Cardiac fibroblast (primary cell): ENCODE measurements at regions not wholly inside any gene's neighbourhood (a gene's known extent, or its start where the extent isn't known, plus 50 kb on each side); places are given as distances from the start of the nearest gene placed in this dataset.

Experiments used
- DNase-seq, 2 donors: peaks; one replicate each; pipeline versions ENCODE4 v3.0.0 to v3.0.0-alpha.2; 2010; ENCODE audit warnings: low read depth in 2 of 2
- H3K4me3 ChIP-seq, 2 donors: replicated peaks in 1 of 2; 1 replicate in 1 of 2; 2 replicates in 1 of 2; pipeline ENCODE4 v1.5.1; 2011; ENCODE audit warnings: low read depth in 2 of 2, low read length in 2 of 2, mild to moderate bottlenecking in 2 of 2, moderate library complexity in 1 of 2
- CTCF ChIP-seq: IDR thresholded peaks from one replicate; pipeline ENCODE4 v1.5.1; 2011; ENCODE audit warnings: low read depth, mild to moderate bottlenecking, low read length, inconsistent platforms

GRCh38 chr3:72205297-72205826 lies 420.4 kb upstream of the PROK2 start:
- H3K4me3 ChIP-seq, result no peak overlapping the region
- no peak for DNase-seq
- TF ChIP-seq CTCF, result no peak

GRCh38 chr3:72204452-72204851 lies 419.5 kb upstream of the PROK2 start:
- DNase-seq, result no peak
- TF ChIP-seq CTCF, result no peak
- no peak overlapping the region for H3K4me3 ChIP-seq

- no peak overlapping the region for H3K4me3 ChIP-seq
- no peak for DNase-seq
- no peak for TF ChIP-seq CTCF
Observed at GRCh38 chr3:72203613-72204349, 418.8 kb upstream of the PROK2 start.

GRCh38 chr3:72203105-72203504 lies 418.2 kb upstream of the PROK2 start:
- no peak for DNase-seq
- TF ChIP-seq CTCF, result no peak
- no peak overlapping the region for H3K4me3 ChIP-seq

- H3K4me3 ChIP-seq, result no peak overlapping the region
- TF ChIP-seq CTCF, result no peak
- no peak for DNase-seq
Observed at GRCh38 chr3:72200332-72200731, 415.4 kb upstream of the PROK2 start.

GRCh38 chr3:72199530-72199929 lies 414.6 kb upstream of the PROK2 start:
- TF ChIP-seq CTCF, result no peak
- DNase-seq, result no peak
- H3K4me3 ChIP-seq, result no peak overlapping the region
